ENCODE measurements at regions not wholly inside any gene's neighbourhood (a gene's known extent, or its start where the extent isn't known, plus 50 kb on each side); places are given as distances from the start of the nearest gene placed in this dataset.

DNA sequence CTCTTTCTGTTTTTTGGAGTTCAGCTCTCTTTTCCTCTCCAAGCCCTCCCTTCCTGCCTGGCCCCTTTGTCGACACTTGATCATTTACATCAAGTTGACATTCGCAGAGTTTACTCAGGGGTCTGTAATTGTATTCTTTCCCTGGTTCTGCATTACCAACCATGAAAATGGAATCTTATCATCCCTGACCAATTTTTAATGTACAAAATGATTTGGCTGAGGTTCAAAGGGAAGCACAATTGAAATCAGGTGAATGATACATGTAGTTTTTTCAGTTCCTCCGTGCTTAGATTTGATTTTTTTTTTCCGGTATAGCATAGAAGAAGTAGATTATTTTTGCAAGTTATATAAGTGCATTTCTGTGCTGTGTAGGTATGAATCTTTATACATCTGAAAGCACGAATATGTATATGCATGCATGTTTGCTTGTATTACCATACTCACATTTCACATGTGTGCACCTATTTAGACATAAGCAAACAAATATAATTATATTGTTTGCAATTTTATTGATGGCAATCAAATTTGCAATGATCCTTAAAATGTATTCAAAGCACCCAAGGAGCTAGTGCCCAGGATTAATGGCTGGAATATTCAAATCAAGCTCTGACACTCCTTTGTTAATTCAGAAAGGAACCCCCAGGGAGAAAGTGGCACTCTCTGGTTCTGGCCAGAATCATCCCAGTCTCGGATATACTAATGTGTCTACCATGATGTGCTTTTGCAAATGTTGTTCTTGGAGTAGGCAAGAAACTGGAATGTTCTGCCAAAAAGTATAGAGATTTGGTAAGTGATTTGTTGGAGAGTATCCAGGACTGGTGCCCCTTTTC is 189.3 kb downstream of the VRK1 start:
- Histone ChIP-seq H3K4me2 (ENCODE audit: low read depth, low read length) (no peak overlapping the region), H3K36me3 (replicated peaks in 1 of 2; ENCODE audit: control insufficient read depth in 1 of 2, insufficient read depth in 2 of 2, low read length in 2 of 2) (no peaks in the 10 kb centered on the region), H3K9me3 (ENCODE audit: low read length) (no peaks in the 10 kb centered on the region), H3K27ac (ENCODE audit: extremely low read length, insufficient read depth, low read length) (no peak overlapping the region), H3K79me2 (ENCODE audit: insufficient read depth, low read length) (no peaks in the 10 kb centered on the region), H3K27me3 (ENCODE audit: control insufficient read depth in 1 of 2, insufficient read depth in 2 of 2, low read length in 2 of 2) (no peaks in the 10 kb centered on the region), H4K20me1 (ENCODE audit: insufficient read depth, low read length) (no peaks in the 10 kb centered on the region), H3K4me3 (replicated peaks in 1 of 3; ENCODE audit: insufficient read depth in 1 of 3, low read depth in 2 of 3, low read length in 3 of 3) (no peak overlapping the region), H3K9ac (ENCODE audit: insufficient read depth, low read depth, low read length) (no peak overlapping the region), H3K4me1 (ENCODE audit: insufficient read depth, low read length) (no peaks in the 10 kb centered on the region), H2AFZ (ENCODE audit: low read length) (no peak overlapping the region)
- no peak for FAIRE-seq
- BruUV-seq (replicated peaks): no TSS peak
- intact Hi-C loops (cut with micrococcal nuclease; ENCODE audit: unreplicated experiment): no loop called here
- ATAC-seq: no peak
- CTCF ChIA-PET (ENCODE audit: low intra/inter-chr PET ratio, low total read pairs): no interaction called here
- in situ Hi-C loops (cut with HindIII; ENCODE audit: extremely low pct_ligation_motif_present, low pct_unique_long_range_greater_than_20kb): no loop called here
- POLR2A ChIA-PET: no interaction called here
- 10% methylated on average over 6 of the region's 6 CpGs for WGBS (ENCODE audit: low lambda C conversion rate)
- TF ChIP-seq, protein P1, sequence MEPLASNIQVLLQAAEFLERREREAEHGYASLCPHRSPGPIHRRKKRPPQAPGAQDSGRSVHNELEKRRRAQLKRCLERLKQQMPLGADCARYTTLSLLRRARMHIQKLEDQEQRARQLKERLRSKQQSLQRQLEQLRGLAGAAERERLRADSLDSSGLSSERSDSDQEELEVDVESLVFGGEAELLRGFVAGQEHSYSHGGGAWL (CRISPR knock-in tag; IDR thresholded peaks at IDR 0.05): no peak
- no peak for TF ChIP-seq NFKBIZ (CRISPR knock-in tag; IDR thresholded peaks at IDR 0.05)
- no peak for TF ChIP-seq ZNF747 (CRISPR knock-in tag; IDR thresholded peaks at IDR 0.05; ENCODE audit: borderline replicate concordance)
- TF ChIP-seq ZNF883 (CRISPR knock-in tag; IDR thresholded peaks at IDR 0.05; ENCODE audit: not compliant biosample characterization): no peak
- no peak for TF ChIP-seq ASH2L (IDR thresholded peaks at IDR 0.05; ENCODE audit: insufficient read length, low read depth, low read length)
- TF ChIP-seq, protein P2, sequence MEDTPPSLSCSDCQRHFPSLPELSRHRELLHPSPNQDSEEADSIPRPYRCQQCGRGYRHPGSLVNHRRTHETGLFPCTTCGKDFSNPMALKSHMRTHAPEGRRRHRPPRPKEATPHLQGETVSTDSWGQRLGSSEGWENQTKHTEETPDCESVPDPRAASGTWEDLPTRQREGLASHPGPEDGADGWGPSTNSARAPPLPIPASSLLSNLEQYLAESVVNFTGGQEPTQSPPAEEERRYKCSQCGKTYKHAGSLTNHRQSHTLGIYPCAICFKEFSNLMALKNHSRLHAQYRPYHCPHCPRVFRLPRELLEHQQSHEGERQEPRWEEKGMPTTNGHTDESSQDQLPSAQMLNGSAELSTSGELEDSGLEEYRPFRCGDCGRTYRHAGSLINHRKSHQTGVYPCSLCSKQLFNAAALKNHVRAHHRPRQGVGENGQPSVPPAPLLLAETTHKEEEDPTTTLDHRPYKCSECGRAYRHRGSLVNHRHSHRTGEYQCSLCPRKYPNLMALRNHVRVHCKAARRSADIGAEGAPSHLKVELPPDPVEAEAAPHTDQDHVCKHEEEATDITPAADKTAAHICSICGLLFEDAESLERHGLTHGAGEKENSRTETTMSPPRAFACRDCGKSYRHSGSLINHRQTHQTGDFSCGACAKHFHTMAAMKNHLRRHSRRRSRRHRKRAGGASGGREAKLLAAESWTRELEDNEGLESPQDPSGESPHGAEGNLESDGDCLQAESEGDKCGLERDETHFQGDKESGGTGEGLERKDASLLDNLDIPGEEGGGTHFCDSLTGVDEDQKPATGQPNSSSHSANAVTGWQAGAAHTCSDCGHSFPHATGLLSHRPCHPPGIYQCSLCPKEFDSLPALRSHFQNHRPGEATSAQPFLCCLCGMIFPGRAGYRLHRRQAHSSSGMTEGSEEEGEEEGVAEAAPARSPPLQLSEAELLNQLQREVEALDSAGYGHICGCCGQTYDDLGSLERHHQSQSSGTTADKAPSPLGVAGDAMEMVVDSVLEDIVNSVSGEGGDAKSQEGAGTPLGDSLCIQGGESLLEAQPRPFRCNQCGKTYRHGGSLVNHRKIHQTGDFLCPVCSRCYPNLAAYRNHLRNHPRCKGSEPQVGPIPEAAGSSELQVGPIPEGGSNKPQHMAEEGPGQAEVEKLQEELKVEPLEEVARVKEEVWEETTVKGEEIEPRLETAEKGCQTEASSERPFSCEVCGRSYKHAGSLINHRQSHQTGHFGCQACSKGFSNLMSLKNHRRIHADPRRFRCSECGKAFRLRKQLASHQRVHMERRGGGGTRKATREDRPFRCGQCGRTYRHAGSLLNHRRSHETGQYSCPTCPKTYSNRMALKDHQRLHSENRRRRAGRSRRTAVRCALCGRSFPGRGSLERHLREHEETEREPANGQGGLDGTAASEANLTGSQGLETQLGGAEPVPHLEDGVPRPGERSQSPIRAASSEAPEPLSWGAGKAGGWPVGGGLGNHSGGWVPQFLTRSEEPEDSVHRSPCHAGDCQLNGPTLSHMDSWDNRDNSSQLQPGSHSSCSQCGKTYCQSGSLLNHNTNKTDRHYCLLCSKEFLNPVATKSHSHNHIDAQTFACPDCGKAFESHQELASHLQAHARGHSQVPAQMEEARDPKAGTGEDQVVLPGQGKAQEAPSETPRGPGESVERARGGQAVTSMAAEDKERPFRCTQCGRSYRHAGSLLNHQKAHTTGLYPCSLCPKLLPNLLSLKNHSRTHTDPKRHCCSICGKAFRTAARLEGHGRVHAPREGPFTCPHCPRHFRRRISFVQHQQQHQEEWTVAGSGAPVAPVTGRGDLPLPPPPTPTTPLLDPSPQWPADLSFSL (CRISPR knock-in tag; IDR thresholded peaks at IDR 0.05): no peak
- TF ChIP-seq, protein P3, sequence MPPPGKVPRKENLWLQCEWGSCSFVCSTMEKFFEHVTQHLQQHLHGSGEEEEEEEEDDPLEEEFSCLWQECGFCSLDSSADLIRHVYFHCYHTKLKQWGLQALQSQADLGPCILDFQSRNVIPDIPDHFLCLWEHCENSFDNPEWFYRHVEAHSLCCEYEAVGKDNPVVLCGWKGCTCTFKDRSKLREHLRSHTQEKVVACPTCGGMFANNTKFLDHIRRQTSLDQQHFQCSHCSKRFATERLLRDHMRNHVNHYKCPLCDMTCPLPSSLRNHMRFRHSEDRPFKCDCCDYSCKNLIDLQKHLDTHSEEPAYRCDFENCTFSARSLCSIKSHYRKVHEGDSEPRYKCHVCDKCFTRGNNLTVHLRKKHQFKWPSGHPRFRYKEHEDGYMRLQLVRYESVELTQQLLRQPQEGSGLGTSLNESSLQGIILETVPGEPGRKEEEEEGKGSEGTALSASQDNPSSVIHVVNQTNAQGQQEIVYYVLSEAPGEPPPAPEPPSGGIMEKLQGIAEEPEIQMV (CRISPR knock-in tag; IDR thresholded peaks at IDR 0.05; ENCODE audit: low read depth): no peak
- TF ChIP-seq TCF12 (IDR thresholded peaks at IDR 0.05): no peak
- no peak for TF ChIP-seq TCF12 (CRISPR knock-in tag; IDR thresholded peaks at IDR 0.05)
- no peak for TF ChIP-seq NR2F1 (CRISPR knock-in tag; IDR thresholded peaks at IDR 0.05)
- TF ChIP-seq, protein P4, sequence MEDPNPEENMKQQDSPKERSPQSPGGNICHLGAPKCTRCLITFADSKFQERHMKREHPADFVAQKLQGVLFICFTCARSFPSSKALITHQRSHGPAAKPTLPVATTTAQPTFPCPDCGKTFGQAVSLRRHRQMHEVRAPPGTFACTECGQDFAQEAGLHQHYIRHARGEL (CRISPR knock-in tag; IDR thresholded peaks at IDR 0.05): no peak
- TF ChIP-seq, protein P5, sequence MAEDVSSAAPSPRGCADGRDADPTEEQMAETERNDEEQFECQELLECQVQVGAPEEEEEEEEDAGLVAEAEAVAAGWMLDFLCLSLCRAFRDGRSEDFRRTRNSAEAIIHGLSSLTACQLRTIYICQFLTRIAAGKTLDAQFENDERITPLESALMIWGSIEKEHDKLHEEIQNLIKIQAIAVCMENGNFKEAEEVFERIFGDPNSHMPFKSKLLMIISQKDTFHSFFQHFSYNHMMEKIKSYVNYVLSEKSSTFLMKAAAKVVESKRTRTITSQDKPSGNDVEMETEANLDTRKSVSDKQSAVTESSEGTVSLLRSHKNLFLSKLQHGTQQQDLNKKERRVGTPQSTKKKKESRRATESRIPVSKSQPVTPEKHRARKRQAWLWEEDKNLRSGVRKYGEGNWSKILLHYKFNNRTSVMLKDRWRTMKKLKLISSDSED (CRISPR knock-in tag; IDR thresholded peaks at IDR 0.05): no peak
- no peak for DNase-seq (ENCODE audit: low spot score)

Data from HepG2 (cell line).